ENCODE measurements at regions not wholly inside any gene's neighbourhood (a gene's known extent, or its start where the extent isn't known, plus 50 kb on each side); places are given as distances from the start of the nearest gene placed in this dataset.
A peak's percentile ranks its signal among the peaks of the same experiment; 100 is the strongest.

DNA sequence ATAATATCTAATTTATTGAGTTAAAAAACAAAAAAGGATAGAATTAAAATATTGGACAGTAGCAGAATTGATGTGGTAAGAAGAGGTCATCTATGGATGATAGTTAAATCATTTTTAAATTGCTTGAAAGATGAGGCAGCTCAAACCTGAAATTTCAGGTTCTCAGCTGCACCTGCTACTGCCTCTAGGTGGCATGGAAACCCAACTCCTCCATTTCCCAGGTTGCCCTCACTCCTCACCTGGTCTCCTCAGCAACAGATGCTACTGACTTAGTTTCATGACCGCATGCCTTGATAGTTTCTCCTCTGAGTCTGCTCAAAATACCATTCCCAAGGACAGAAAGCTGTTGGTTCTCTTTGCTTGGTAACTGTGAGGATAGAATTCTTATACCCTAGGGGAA lies 148.1 kb downstream of the ABHD5 start:
- ATAC-seq = no peak
- in situ Hi-C loops (cut with HindIII; ENCODE audit: low pct_unique_long_range_greater_than_20kb, low sequenced_read_pairs) (no loop called here), intact Hi-C loops (cut with micrococcal nuclease; ENCODE audit: unreplicated experiment) (no loop called here)
- H3K4me3 ChIP-seq (ENCODE audit: low read depth in 2 of 2, low read length in 2 of 2) = no peak overlapping the region
- ChIA-PET CTCF (no interaction called here), POLR2A (no interaction called here)
- H3K4me1 ChIP-seq (ENCODE audit: control insufficient read depth, insufficient read depth, low read length) = no peaks in the 10 kb centered on the region
- no peaks in the 10 kb centered on the region for H3K27me3 ChIP-seq (ENCODE audit: control insufficient read depth, insufficient read depth, low read length)
- H3K36me3 ChIP-seq (ENCODE audit: control insufficient read depth, insufficient read depth, low read length) = no peaks in the 10 kb centered on the region
- TF ChIP-seq, protein P1, sequence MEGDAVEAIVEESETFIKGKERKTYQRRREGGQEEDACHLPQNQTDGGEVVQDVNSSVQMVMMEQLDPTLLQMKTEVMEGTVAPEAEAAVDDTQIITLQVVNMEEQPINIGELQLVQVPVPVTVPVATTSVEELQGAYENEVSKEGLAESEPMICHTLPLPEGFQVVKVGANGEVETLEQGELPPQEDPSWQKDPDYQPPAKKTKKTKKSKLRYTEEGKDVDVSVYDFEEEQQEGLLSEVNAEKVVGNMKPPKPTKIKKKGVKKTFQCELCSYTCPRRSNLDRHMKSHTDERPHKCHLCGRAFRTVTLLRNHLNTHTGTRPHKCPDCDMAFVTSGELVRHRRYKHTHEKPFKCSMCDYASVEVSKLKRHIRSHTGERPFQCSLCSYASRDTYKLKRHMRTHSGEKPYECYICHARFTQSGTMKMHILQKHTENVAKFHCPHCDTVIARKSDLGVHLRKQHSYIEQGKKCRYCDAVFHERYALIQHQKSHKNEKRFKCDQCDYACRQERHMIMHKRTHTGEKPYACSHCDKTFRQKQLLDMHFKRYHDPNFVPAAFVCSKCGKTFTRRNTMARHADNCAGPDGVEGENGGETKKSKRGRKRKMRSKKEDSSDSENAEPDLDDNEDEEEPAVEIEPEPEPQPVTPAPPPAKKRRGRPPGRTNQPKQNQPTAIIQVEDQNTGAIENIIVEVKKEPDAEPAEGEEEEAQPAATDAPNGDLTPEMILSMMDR (IDR thresholded peaks at IDR 0.05) = peak; percentile 14; the same call in 1 of the 2 replicates
- TF ChIP-seq, protein P2, sequence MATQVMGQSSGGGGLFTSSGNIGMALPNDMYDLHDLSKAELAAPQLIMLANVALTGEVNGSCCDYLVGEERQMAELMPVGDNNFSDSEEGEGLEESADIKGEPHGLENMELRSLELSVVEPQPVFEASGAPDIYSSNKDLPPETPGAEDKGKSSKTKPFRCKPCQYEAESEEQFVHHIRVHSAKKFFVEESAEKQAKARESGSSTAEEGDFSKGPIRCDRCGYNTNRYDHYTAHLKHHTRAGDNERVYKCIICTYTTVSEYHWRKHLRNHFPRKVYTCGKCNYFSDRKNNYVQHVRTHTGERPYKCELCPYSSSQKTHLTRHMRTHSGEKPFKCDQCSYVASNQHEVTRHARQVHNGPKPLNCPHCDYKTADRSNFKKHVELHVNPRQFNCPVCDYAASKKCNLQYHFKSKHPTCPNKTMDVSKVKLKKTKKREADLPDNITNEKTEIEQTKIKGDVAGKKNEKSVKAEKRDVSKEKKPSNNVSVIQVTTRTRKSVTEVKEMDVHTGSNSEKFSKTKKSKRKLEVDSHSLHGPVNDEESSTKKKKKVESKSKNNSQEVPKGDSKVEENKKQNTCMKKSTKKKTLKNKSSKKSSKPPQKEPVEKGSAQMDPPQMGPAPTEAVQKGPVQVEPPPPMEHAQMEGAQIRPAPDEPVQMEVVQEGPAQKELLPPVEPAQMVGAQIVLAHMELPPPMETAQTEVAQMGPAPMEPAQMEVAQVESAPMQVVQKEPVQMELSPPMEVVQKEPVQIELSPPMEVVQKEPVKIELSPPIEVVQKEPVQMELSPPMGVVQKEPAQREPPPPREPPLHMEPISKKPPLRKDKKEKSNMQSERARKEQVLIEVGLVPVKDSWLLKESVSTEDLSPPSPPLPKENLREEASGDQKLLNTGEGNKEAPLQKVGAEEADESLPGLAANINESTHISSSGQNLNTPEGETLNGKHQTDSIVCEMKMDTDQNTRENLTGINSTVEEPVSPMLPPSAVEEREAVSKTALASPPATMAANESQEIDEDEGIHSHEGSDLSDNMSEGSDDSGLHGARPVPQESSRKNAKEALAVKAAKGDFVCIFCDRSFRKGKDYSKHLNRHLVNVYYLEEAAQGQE (IDR thresholded peaks at IDR 0.05; ENCODE audit: insufficient read depth in 1 of 2, low read depth in 2 of 2, low read length in 1 of 2) = no peak
- H3K27ac ChIP-seq (ENCODE audit: low read length) = no peak overlapping the region
- BruUV-seq (replicated peaks) = no TSS peak
- DNase-seq (ENCODE audit: low read depth, low spot score) = no peak
- H3K9me3 ChIP-seq (ENCODE audit: control insufficient read depth, insufficient read depth, low read depth, low read length) = no peaks in the 10 kb centered on the region

DNA sequence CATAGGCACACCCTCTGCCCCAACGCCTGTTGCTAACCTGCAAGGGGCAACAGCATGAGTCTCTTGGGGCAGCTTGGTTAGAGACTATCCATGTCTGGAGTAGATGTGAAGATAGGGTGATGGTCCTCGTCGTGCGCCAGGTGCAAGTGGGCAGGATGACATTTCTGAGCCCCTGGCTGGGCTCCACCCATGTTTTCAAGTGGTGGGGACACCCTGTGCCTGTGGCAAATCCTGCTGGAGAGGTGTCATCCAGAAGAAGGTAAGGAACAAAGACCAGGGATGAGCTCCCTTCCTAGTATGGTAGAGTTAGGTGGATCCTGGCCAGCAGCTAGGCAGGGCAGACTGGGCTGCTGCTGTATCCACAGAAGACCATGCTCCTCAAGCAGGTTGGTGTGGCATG lies 152.6 kb downstream of the ABHD5 start:
- Histone ChIP-seq H3K27ac (ENCODE audit: low read length) (no peak overlapping the region), H3K27me3 (ENCODE audit: control insufficient read depth, insufficient read depth, low read length) (no peaks in the 10 kb centered on the region), H3K4me3 (ENCODE audit: low read depth in 2 of 2, low read length in 2 of 2) (no peak overlapping the region), H3K4me1 (ENCODE audit: control insufficient read depth, insufficient read depth, low read length) (no peaks in the 10 kb centered on the region), H3K9me3 (ENCODE audit: control insufficient read depth, insufficient read depth, low read depth, low read length) (no peaks in the 10 kb centered on the region), H3K36me3 (ENCODE audit: control insufficient read depth, insufficient read depth, low read length) (no peaks in the 10 kb centered on the region)
- ChIA-PET CTCF (no interaction called here), POLR2A (no interaction called here)
- intact Hi-C loops (cut with micrococcal nuclease; ENCODE audit: unreplicated experiment) (no loop called here), in situ Hi-C loops (cut with HindIII; ENCODE audit: low pct_unique_long_range_greater_than_20kb, low sequenced_read_pairs) (no loop called here)
- ATAC-seq (no peak), DNase-seq (ENCODE audit: low read depth, low spot score) (no peak)
- no TSS peak for BruUV-seq (replicated peaks)
- TF ChIP-seq, protein P2 (IDR thresholded peaks at IDR 0.05; ENCODE audit: insufficient read depth in 1 of 2, low read depth in 2 of 2, low read length in 1 of 2) = no peak
- TF ChIP-seq SIN3A (IDR thresholded peaks at IDR 0.05; ENCODE audit: borderline replicate concordance, insufficient read depth, low read depth, low read length) (no peak), TCF7L2 (IDR thresholded peaks at IDR 0.05; ENCODE audit: low read depth, low read length) (no peak), POLR2AphosphoS5 (IDR thresholded peaks at IDR 0.05; ENCODE audit: low read depth, low read length) (no peak)

Measured in Panc1 (cell line).